ENCODE measurements at regions not wholly inside any gene's neighbourhood (a gene's known extent, or its start where the extent isn't known, plus 50 kb on each side); places are given as distances from the start of the nearest gene placed in this dataset.

GRCh38 chr21:19013916-19014315 is 610.3 kb upstream of the TMPRSS15 start:
- Histone ChIP-seq H3K9me3 (ENCODE audit: control insufficient read depth, insufficient read depth, low read depth, low read length) (no peaks in the 10 kb centered on the region), H3K27me3 (ENCODE audit: control insufficient read depth, insufficient read depth, low read length) (no peaks in the 10 kb centered on the region), H3K4me3 (ENCODE audit: low read depth in 2 of 2, low read length in 2 of 2) (no peak overlapping the region), H3K36me3 (ENCODE audit: control insufficient read depth, insufficient read depth, low read length) (no peaks in the 10 kb centered on the region), H3K27ac (ENCODE audit: low read length) (no peak overlapping the region), H3K4me1 (ENCODE audit: control insufficient read depth, insufficient read depth, low read length) (no peaks in the 10 kb centered on the region)
- intact Hi-C loops (cut with micrococcal nuclease; ENCODE audit: unreplicated experiment) = no loop called here
- DNase-seq (ENCODE audit: low read depth, low spot score) (no peak), ATAC-seq (no peak)
- CTCF ChIA-PET = no interaction called here
- POLR2A ChIA-PET = no interaction called here
- TF ChIP-seq SIN3A (IDR thresholded peaks at IDR 0.05; ENCODE audit: borderline replicate concordance, insufficient read depth, low read depth, low read length) = no peak
- no peak for TF ChIP-seq POLR2AphosphoS5 (IDR thresholded peaks at IDR 0.05; ENCODE audit: low read depth, low read length)
- no peak for TF ChIP-seq CTCF (IDR thresholded peaks at IDR 0.05)
- no peak for TF ChIP-seq REST (IDR thresholded peaks at IDR 0.05; ENCODE audit: insufficient read depth in 1 of 2, low read depth in 2 of 2, low read length in 1 of 2)
- no peak for TF ChIP-seq TCF7L2 (IDR thresholded peaks at IDR 0.05; ENCODE audit: low read depth, low read length)
- BruUV-seq (replicated peaks) = no TSS peak
- in situ Hi-C loops (cut with HindIII; ENCODE audit: low pct_unique_long_range_greater_than_20kb, low sequenced_read_pairs) = no loop called here

GRCh38 chr21:19018529-19018928 is 614.9 kb upstream of the TMPRSS15 start:
- Histone ChIP-seq H3K4me1 (ENCODE audit: control insufficient read depth, insufficient read depth, low read length) (no peaks in the 10 kb centered on the region), H3K4me3 (ENCODE audit: low read depth in 2 of 2, low read length in 2 of 2) (no peak overlapping the region), H3K9me3 (ENCODE audit: control insufficient read depth, insufficient read depth, low read depth, low read length) (no peaks in the 10 kb centered on the region), H3K36me3 (ENCODE audit: control insufficient read depth, insufficient read depth, low read length) (no peaks in the 10 kb centered on the region), H3K27me3 (ENCODE audit: control insufficient read depth, insufficient read depth, low read length) (no peaks in the 10 kb centered on the region), H3K27ac (ENCODE audit: low read length) (no peak overlapping the region)
- DNase-seq (ENCODE audit: low read depth, low spot score) (no peak), ATAC-seq (no peak)
- no TSS peak for BruUV-seq (replicated peaks)
- ChIA-PET POLR2A (no interaction called here), CTCF (no interaction called here)
- intact Hi-C loops (cut with micrococcal nuclease; ENCODE audit: unreplicated experiment) = no loop called here
- no peak for TF ChIP-seq TCF7L2 (IDR thresholded peaks at IDR 0.05; ENCODE audit: low read depth, low read length)
- no peak for TF ChIP-seq SIN3A (IDR thresholded peaks at IDR 0.05; ENCODE audit: borderline replicate concordance, insufficient read depth, low read depth, low read length)
- TF ChIP-seq REST (IDR thresholded peaks at IDR 0.05; ENCODE audit: insufficient read depth in 1 of 2, low read depth in 2 of 2, low read length in 1 of 2) = no peak
- no peak for TF ChIP-seq CTCF (IDR thresholded peaks at IDR 0.05)
- in situ Hi-C loops (cut with HindIII; ENCODE audit: low pct_unique_long_range_greater_than_20kb, low sequenced_read_pairs) = no loop called here
